CD4-positive, alpha-beta T cell treated with Interferon gamma for 1 hour (primary cell): ENCODE measurements at regions not wholly inside any gene's neighbourhood (a gene's known extent, or its start where the extent isn't known, plus 50 kb on each side); places are given as distances from the start of the nearest gene placed in this dataset.
"Not testable (repeated sequence)": the region's sequence is repeated elsewhere in the genome, so short reads cannot be mapped to it uniquely, and the experiment has no call there.

Experiments used
- DNase-seq: peaks from one replicate; pipeline ENCODE4 v3.0.0-alpha.2; 2020

DNA sequence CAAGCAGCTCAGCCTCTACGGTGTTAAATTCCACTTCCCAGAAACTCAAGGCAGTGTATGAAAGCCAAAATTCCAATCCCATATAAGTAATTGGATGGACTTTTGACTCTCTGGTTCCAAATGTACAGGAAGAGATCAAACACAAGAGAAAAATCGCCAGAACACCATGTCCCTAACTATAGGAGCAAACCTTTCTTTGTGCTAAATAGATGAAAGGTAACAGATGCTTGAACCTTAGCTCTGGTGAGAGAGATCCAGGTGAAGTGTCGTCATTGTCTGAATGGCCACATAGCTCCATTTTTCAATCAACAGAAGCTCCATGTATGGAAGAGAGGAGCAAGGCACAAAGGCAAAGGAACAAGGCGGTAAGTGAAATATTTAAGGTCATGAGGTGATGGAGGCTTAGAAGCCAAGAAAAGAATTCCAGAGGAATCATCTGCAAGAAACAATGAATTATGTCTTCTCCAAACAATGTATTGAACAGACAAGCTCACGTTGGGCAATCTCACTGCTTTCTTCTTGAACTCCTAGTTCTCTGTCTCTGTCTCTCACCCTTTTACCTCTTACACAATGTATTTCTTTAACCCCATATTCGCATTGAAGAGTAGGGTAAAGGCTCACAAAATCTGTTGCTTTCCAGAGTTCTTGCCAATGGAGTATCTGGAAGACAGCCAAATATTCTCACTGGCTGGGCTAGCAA is 585.1 kb downstream of the GATA3 start:
- no peak for DNase-seq

DNA sequence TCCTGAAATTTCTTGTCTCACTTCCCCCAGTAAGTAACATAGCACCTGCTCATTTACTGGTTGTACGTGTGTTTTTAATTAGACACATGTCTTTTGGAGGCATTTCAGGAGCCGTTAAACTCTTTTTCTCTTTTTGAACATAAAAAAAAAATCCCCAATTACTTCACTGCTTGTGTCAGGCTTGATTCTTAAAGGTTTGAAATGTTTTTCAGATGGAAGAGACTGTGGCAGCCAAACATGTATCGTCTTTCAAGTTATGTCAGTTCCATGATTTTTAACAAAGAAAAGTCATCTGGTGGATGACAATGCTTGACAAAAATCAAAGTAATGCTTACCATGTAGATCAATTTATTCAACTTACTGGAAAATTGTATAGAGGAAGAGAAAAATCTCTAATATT is 585.8 kb downstream of the GATA3 start:
- DNase-seq = no peak

DNA sequence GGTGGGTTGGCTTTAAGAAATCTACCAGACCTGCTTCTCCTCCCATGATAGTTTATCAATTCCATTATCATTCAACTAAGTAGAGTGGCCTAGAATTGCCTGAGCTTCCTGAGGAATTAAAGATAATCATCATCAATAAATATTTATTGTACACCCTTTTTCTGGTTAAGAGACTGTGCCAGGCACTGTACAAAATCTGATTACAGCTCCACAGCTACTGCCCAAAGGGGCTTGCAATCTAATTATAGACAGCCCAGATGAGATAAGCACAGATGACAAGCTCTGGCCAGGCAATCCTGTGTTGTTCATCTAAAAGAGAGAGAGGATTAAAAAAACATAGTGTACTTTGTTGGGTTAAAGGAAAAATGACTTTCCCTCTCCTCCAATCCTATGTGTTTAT is 586.4 kb downstream of the GATA3 start:
- DNase-seq = no peak

DNA sequence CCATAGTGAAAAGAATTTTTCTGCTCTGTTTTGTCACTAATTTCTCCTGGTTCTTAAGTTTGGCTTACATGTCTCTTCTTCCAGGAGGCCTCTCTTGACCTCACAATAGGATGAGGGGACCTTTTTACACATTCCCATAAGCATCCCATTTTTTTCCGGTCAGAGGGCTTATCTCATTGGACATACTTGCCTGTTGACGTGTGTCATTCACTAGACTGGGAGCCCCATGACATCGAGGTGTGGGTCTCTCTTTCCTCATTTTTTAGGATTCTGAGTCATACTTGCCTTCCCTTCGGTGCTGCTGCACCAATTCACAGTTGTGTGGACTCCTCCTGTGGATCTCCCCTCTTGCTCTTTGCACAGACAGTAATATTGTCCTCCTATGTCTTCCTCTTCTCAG is 601.8 kb downstream of the GATA3 start:
- DNase-seq = no peak

DNA sequence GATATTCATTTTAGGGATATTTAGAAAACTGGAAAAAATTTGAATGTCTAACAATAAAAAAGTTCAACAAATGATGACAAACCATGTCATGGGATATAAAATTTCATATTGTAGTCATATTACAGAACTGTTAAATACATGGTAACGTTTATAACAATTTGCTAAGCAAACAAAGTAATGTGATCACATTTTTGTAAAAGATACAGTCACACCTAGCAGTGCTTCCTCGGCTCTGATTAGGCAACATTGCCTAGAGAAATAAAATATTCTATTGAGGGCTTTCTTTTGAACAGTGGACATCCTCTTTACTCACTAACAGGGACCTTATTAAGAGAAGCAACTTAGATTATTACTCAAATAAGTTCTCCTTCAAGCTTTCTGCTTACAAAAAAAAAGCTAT is 605.5 kb downstream of the GATA3 start:
- DNase-seq = no peak

DNA sequence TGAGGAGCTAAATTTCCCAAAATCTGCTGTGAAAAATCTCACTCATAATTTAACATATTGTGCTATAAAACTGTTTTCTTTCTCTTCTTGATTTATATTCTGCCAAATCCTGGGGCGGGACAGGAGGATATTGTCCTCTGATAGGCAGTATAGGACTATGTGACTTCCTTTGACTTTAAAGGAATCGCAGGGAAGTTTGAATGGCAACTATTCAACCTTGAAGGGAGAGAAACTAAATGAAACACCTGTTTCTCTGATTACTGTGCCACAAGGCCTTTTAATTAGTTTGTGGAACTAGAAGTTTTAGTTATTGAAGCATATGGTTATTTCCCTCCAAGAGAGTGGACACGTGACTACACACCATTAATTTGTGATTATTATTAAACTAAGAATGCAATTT is 607.4 kb downstream of the GATA3 start:
- no peak for DNase-seq

DNA sequence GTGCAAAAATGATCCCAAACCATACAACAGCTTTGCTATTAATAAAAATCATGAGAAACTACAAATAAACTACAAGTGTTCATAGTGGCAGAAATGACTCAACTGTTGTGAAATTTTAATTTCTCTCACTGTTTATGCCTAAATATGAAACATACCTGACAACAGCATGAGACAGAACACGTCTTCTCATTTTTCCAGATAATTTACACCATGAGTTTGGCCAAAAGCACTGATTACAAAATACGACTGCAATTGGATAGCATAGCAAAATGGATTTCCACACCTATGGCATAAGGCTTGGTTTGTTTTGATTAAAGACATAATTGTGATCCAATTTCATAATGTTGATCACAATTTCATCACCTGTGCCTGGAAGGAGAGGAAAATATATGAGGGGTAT is 608.6 kb downstream of the GATA3 start:
- DNase-seq = no peak

DNA sequence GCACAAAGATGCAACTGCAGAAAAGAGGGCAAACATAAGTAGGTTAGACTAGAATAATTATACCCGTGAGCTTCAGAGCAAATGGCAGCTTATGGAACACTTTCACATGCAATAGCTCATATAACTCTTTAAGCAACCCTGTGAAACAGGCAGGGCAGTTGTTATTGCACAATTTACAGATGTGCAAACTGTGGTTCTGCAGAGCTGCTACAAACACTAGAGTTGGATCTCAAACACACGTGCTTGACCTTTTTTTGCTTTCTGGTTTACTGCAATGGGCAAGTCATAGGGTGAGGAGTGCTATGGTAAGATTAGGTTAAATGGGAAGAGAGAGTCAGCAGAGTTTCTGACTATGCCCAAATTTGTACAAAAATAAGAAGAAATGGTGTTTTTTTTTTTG is 610.8 kb downstream of the GATA3 start:
- DNase-seq = no peak

DNA sequence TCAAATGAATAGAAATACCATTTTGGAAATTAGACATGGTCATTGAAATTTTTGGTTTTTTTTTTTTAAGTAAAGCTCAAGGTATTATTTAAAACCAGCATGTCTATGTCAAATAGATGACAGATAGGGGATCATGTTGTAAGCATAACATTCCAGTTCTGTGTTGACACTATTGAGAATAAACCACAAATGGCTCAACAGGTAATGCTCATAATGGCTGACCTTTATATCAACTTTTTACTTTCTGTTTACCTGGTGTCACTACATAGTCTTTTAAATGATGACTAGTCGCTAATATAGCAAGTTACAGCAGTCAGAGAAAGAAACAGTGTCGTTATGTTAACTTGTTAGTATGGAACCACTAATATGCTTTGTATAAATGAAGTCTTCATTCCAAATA is 616.0 kb downstream of the GATA3 start:
- DNase-seq = no peak

DNA sequence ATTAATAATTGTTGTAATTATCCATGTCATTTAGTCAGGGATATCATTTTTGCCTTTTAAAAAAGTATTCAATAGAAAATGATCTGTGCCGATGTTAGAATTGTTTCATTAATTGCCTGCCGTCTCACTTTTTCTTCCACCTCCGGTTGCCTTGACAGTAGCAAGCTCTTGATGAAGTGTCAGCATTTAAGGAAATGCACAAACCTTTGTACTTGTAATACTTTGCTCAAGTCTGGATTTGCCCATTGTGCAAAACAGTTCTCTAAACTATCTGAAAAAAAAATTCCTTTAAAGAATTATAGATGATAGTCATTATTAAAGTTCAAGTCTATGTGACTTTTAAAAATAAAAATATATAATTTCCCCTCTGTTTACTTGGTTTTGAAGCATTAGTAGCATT is 619.7 kb downstream of the GATA3 start:
- DNase-seq = no peak

DNA sequence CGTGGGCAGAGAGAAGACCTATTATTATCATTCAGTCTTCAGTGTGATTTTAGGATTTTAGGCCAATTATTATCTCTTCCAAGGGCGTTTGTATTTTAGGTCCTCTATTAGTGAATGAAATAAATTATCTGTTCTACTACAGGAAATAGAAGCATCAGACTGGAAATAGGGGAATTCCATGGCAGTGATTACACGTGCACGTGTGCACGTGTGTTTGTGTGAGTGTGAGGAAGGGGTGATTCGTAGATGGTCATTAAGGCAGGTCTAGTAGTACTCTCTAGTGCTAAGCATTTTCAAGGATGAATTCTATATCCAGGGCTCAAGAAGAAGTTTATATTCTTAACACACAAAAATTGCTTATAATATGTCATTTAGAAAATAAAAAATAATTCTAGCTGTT is 623.2 kb downstream of the GATA3 start:
- DNase-seq = no peak

DNA sequence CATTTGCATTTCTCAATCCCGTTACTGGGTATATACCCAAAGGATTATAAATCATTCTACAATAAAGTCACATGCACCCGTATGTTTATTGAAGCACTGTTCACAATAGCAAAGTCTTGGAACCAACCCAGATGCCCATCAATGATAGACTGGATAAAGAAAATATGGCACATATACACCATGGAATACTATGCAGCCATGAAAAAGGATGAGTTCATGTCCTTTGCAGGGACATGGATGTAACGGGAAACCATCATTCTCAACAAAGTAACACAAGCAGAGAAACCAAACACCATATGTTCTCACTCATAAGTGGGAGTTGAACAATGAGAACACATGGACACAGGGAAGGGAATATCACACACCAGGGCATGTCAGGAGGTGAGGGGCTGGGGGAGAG is 630.4 kb downstream of the GATA3 start:
- DNase-seq = not testable (repeated sequence)

DNA sequence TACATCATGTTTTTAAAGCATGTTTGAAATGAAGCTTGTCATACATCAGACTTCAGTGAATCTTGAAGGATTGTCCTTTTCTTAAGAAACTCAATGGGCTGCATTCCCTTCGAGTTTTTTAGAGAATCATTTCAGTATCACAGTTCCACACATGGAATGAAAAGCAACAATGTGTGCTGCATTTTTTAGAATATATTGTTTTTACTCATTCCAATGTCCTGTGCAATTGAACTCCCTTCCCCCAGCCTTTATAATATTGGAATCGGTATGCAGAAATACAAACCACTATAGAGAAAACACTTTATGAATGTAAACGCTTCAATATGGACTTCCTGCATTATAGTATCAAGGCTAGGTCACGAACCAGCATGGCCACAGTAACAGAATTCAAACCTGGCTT is 634.4 kb downstream of the GATA3 start:
- no peak for DNase-seq

DNA sequence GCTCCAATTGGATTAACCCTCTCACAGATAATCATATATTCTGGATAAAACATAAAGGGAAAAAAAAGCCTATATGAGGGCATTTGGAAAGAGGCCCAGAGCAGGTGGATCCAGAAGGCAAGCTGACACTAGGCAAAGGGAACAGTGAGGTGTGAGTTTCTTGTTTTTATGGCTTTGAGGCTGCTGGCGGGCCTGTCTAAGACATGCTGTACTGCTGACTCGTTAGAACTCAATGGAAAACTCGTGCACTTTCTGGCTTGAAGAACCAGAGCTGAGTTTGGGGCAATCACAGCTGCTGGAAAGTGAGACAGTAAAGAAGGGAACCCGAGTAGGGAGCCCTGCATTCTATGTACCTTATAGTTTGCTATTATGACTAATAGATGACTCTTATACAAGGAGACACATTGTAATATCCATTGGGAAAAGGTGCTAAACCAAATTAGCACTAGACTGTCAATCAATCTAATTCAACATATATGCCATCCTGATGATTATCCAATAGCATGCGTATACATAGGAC is 637.1 kb downstream of the GATA3 start:
- no peak for DNase-seq

DNA sequence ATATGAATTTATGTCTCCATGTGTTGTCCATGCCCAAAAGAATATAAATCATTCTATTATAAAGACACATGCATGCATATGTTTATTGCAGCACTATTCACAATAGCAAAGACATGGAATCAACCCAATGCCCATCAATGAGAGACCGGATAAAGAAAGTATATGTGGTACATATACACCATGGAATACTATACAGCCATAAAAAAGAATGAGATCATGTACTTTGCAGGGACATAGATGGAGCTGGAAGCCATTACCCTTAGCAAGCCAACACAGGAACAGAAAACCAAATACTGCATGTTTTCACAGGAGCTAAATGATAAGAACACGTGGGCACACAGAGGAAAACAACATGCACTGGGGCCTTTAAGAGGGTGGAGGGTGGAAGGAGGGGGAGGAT is 639.1 kb downstream of the GATA3 start:
- DNase-seq = not testable (repeated sequence)

DNA sequence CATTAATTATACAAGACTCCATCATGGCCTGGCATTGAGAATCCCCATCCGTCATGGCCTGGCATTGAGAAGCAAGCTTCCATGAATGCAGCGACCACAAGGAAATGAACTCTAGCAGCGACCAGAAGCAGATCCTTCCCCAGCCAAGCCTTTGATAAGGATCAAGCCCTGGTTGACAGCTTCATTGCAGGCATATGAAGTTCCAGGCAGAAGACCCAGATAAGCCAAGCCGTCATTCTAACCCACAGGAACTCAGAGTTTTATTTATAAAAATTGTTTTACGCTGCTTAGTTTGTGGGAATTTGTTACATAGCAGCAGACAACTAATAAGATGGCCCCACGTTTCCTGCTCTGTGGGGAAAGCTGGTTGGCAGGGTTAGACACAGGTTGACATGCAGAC is 642.3 kb downstream of the GATA3 start:
- DNase-seq = no peak

DNA sequence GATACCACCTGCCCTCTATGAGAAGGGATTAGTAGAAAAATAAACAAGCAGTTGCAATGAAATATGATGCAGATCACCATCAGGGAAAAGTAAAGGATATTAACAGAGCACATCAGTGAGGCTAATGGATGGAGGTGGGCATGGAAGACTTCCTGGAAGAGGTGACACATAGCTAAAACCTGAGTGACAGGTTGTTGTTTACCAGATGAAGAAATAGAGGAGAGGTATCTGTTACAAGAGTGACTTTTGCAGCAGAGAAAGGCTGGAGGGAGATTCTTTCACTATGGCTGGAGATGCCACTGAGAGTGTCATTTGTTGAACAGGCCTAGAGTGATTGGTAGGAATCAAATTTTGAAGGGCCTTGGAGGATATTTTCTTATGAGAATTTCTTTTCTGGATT is 646.2 kb downstream of the GATA3 start:
- no peak for DNase-seq

DNA sequence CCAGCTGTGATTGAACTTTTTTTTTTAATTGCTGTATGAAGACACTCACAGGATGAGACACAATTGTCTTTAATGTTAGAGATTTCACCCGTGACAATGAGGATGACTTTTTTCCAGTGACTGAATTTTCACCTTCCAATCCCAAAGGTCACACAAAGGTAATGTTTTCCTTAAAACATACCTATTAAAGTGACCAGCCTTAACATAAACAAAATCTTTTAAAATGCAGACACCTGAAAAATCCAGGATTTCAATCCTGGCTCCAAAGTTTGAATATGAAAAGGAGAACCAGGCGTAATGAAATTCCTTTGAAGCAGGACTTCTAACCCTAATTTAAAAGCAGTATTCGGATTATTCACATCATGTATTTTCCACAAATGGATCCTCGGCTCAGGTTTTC is 647.7 kb downstream of the GATA3 start:
- no peak for DNase-seq

DNA sequence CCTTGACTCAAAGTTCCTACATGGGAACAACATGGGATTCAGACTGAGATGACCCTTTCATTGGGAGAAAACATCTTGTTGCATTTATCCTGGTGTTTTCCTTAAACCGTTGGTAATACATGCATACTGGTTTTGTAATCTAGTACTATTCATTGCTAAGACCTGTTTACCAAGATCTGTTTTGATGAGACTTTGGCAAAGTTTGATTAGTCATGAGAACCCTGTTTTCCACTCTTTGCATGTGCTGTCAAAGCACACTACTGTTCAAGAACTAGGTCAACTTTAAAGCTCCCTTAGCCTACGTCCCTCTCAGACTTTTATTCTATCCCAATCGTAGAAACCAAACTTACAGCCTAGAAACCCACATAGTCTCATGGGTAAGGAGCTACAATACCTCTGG is 650.9 kb downstream of the GATA3 start:
- no peak for DNase-seq

DNA sequence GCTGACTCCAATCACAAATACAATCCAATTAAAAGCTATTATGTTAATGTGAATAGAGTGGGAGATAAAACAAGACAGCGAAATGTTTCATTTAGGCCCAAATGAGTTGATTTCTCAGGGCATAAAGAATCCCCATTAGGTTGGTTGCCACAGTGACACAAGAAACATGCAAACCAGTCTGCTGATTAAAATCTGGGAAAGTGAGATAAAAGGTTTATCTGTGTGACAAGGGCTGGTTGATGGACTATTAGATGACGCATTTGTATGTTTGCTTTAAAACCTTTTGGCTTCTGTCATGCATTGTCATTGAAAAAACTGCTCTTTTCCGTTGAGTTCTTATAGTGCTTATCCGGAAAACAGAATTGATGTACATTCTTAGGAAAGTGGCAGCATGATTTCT is 658.2 kb downstream of the GATA3 start:
- no peak for DNase-seq

DNA sequence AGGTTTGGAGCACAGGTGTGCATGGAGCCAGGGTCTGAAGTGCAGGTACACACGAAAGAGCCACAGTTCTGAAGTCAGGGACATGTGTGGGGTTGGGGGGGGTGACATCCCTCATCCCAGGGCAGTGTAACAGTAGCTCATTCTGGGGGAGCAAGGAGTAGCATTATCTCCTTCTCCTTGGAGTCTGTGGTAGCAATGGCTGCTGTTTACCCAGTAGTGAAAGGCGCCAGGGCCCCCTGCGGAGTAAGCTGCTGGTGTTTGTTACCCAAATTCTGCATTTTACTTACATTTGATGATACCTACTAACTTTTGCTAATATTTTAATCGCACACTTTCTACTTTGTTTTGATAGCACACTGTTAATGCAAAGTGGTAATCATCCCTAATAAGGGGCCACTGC is 665.5 kb downstream of the GATA3 start:
- DNase-seq = no peak

DNA sequence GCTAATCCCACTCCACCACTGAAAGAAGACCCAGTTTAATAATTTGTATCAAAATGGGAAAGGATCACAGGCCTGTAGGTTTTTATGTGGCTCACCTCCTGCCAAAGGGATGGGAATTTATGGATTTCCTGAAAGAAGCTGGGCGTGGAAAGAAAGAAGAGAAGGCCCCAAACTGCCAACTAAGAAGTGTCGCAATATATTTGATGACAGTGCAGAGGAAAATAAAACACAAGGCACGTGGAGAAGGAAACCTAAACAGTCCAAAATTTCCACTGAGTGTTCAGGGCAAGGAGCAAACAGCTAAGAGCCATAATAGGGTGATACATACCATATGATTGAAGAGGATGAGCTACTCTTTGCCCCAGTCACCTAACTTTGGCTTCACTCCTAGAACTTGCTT is 667.2 kb downstream of the GATA3 start:
- no peak for DNase-seq

DNA sequence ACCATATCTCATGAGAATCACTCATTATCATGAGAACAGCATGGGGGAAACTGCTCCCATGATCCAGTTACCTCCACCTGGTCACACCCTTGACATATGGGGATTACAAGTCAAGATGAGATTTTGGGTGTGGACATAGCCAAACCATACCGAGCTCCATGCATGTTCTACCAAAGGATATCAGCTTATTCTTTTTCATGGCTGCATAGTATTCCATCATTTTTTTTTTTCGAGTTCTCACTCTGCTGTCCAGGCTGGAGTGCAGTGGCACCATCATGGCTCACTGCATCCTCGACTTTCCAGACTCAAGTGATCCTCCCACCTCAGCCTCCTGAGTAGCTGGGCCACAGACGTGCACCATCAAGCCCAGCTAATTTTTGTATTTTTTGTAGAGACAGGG is 668.3 kb downstream of the GATA3 start:
- DNase-seq = no peak

DNA sequence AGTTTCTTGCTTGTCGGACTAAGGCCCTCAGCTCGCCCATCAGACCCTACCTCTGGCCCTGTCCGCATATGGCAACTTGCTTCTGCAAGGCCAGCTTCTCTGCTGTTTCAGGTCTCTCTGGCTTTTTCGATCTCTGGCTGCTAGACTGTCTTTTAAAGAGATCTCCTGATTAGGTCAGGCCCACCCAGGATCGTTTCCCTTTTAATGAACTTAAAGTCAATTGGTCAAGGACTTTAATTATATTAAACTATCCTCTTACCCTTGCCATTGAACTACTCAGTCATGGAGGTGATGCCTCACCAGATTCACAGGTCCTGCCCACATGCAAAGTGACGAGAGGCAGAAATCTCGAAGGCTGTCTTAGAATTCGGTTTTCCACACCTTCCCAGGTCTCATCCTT is 670.9 kb downstream of the GATA3 start:
- DNase-seq = no peak

DNA sequence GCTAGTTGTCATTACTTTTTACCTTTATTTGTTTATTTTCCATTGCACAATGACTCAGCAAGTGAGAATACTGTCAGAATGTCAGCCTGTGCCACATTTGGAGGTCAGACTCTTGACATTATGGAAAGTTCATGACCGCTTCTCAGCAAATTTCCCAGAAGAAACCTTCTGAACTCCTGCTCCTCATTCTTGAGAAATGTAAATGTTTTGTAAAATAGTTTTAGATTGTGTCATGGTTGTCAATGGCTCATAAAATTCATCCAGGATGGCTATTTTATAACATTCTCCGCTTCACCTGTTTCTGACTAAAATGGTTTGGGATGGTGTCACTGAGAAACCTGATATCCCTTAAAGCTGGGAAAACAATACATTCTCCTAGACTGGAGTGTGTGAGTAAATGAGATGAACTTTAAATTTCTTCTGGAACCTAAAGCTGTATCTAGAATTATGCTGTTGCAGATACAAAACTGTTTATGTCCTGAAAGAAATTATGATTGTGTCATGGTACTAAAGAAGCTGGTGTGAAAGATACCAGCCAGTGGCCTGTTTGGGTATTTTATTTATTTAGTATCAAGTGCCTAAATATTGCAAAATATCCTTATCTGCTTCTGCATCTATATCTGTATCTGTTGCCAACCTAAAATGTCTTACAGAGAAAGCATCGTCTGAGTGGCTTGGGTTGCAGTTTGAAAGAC is 671.7 kb downstream of the GATA3 start:
- DNase-seq = no peak
